Stimulated activated naive B cell treated with anti-CD40 and anti-IgM and Interleukin-4, amounts not matched to agents 10 μg/mL and 1 μg/mL and 100 μg/mL, for 72 hours (primary cell): ENCODE measurements at regions not wholly inside any gene's neighbourhood (a gene's known extent, or its start where the extent isn't known, plus 50 kb on each side); places are given as distances from the start of the nearest gene placed in this dataset.

Experiments used
- ATAC-seq, 2 donors: fragments of 150-1000 bp; cut with Tn5 transposase; replicated peaks; 2 replicates each; pipeline ENCODE4 v1.10.0; 2021; ENCODE audit warnings: moderate library complexity in 1 of 2
- DNase-seq: peaks from one replicate; pipeline ENCODE4 v3.0.0; 2021
- H3K27ac Mint-ChIP-seq: one replicate; pipeline ENCODE4 v1.8.0; 2022; ENCODE audit warnings: mild to moderate bottlenecking, mixed read lengths
- H3K27me3 Mint-ChIP-seq, 2 donors: one replicate each; pipeline ENCODE4 v1.8.0; 2022; ENCODE audit warnings: mixed read lengths in 2 of 2
- H3K36me3 Mint-ChIP-seq, 2 donors: one replicate each; pipeline ENCODE4 v1.8.0; 2022; ENCODE audit warnings: mixed read lengths in 2 of 2, mild to moderate bottlenecking in 1 of 2
- H3K4me1 Mint-ChIP-seq, 2 donors: one replicate each; pipeline ENCODE4 v1.8.0; 2022; ENCODE audit warnings: mixed read lengths in 2 of 2, mild to moderate bottlenecking in 1 of 2
- H3K4me3 Mint-ChIP-seq, 2 donors: one replicate each; pipeline ENCODE4 v1.8.0; 2022; ENCODE audit warnings: mild to moderate bottlenecking in 2 of 2, mixed read lengths in 2 of 2, moderate library complexity in 1 of 2
- H3K9me3 Mint-ChIP-seq, 2 donors: one replicate each; pipeline ENCODE4 v1.8.0; 2022; ENCODE audit warnings: mixed read lengths in 2 of 2, mild to moderate bottlenecking in 1 of 2

DNA sequence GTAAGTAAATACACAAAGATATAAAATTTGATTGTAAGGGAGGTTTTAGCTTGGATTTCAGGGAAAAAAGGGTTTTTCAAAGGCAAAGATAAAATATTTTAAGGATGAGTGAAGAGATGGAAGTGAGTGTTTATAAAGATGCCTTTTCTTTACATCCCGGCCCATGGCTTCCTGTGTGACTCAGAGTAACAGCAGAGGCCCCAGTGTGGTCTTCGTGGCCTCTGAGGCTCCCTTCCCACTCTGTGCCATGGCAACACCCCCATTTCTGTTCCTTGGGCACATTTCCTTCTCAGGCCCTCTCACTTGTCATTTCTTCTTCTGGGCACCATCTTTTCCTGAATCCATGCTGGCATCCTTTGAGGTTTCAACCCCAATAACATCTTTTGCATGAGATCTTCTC lies 92.6 kb upstream of the TMEM18 start:
- no peaks in the 10 kb centered on the region for H3K4me1 Mint-ChIP-seq
- H3K36me3 Mint-ChIP-seq: peaks cover 0 to 2% of the 10 kb centered on the region in 2 donors
- no peak overlapping the region for H3K27ac Mint-ChIP-seq
- no peak overlapping the region for H3K4me3 Mint-ChIP-seq
- H3K9me3 Mint-ChIP-seq: peaks cover 7 to 9% of the 10 kb centered on the region in 2 donors
- DNase-seq (no peak), ATAC-seq (no peak)
- H3K27me3 Mint-ChIP-seq: peaks cover 35 to 38% of the 10 kb centered on the region in 2 donors

- Mint-ChIP-seq H3K27me3 (peaks cover 32 to 40% of the 10 kb centered on the region in 2 donors), H3K27ac (no peak overlapping the region), H3K4me1 (no peaks in the 10 kb centered on the region), H3K4me3 (no peak overlapping the region), H3K36me3 (peaks cover 0 to 2% of the 10 kb centered on the region in 2 donors), H3K9me3 (peaks cover 7 to 9% of the 10 kb centered on the region in 2 donors)
- ATAC-seq: no peak
- no peak for DNase-seq
Observed at GRCh38 chr2:768451-768850, 91.2 kb upstream of the TMEM18 start.

- Mint-ChIP-seq H3K36me3 (peaks cover 0 to 2% of the 10 kb centered on the region in 2 donors), H3K27me3 (peaks cover 31 to 39% of the 10 kb centered on the region in 2 donors), H3K9me3 (peaks cover 7 to 9% of the 10 kb centered on the region in 2 donors), H3K4me1 (no peaks in the 10 kb centered on the region), H3K27ac (no peak overlapping the region), H3K4me3 (no peak overlapping the region)
- no peak for ATAC-seq
- no peak for DNase-seq
Observed at GRCh38 chr2:767944-768343, 90.7 kb upstream of the TMEM18 start.

GRCh38 chr2:767440-767839 lies 90.2 kb upstream of the TMEM18 start:
- Mint-ChIP-seq H3K4me1 (no peaks in the 10 kb centered on the region), H3K27me3 (peaks cover 28 to 39% of the 10 kb centered on the region in 2 donors), H3K4me3 (no peak overlapping the region), H3K27ac (no peak overlapping the region), H3K9me3 (peaks cover 7 to 9% of the 10 kb centered on the region in 2 donors), H3K36me3 (peaks cover 0 to 2% of the 10 kb centered on the region in 2 donors)
- DNase-seq (no peak), ATAC-seq (no peak)

DNA sequence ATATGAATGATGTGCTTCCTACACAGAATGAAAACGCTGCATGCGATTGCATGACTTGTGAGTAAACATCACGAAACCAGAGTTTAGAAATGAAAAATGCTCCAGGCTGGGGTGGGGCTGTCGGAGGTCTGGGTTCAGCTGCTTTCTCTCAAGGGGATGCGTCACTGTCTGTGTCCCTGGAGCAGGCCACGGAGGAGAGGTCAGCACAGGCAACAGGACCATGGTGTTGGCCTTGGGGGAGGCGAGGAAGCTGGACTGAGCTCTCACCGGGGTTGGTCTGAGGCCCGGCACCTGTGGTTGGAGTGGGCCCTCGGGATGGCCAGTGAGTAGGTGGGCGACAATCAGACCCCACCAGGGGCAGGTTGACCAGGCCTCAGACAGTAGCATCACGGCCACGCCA lies 89.0 kb upstream of the TMEM18 start:
- Mint-ChIP-seq H3K27ac (no peak overlapping the region), H3K4me1 (no peaks in the 10 kb centered on the region), H3K27me3 (peaks cover 25 to 36% of the 10 kb centered on the region in 2 donors), H3K36me3 (peaks cover 0 to 2% of the 10 kb centered on the region in 2 donors), H3K4me3 (no peak overlapping the region), H3K9me3 (peaks cover 7 to 9% of the 10 kb centered on the region in 2 donors)
- ATAC-seq: no peak
- no peak for DNase-seq

DNA sequence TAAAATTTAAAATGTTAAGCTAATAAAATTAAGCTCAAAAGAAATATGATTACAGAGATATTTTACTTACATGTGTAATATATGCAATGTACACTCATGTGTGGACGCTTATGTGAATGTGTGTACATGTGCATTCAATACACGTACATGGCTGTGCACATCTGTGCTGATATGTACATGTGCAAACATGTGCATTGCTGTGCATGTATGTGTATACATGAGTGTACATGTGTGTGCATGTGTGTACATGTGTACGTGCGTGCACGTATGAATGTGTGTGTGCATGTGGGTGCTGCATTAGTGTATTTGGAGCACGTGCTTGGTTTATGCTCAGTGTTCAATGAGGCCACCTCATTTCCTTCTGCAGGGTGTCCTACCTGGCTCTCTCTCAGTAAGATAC lies 88.2 kb upstream of the TMEM18 start:
- Mint-ChIP-seq H3K27me3 (peaks cover 34 to 38% of the 10 kb centered on the region in 2 donors), H3K4me3 (no peak overlapping the region), H3K9me3 (peaks cover 7 to 9% of the 10 kb centered on the region in 2 donors), H3K27ac (no peak overlapping the region), H3K36me3 (peaks cover 0 to 2% of the 10 kb centered on the region in 2 donors), H3K4me1 (no peaks in the 10 kb centered on the region)
- no peak for ATAC-seq
- no peak for DNase-seq

- Mint-ChIP-seq H3K4me1 (no peaks in the 10 kb centered on the region), H3K4me3 (no peak overlapping the region), H3K9me3 (peaks cover 4 to 7% of the 10 kb centered on the region in 2 donors), H3K36me3 (peaks cover 0 to 1% of the 10 kb centered on the region in 2 donors), H3K27ac (no peak overlapping the region), H3K27me3 (peaks cover 37 to 43% of the 10 kb centered on the region in 2 donors)
- ATAC-seq (no peak), DNase-seq (no peak)
Observed at GRCh38 chr2:763766-764525, 86.7 kb upstream of the TMEM18 start.

- H3K27ac Mint-ChIP-seq: no peak overlapping the region
- ATAC-seq (no peak), DNase-seq (no peak)
- H3K4me3 Mint-ChIP-seq: no peak overlapping the region
- peaks cover 36 to 37% of the 10 kb centered on the region in 2 donors for H3K27me3 Mint-ChIP-seq
- no peaks in the 10 kb centered on the region for H3K9me3 Mint-ChIP-seq
- H3K36me3 Mint-ChIP-seq: no peaks in the 10 kb centered on the region
- no peaks in the 10 kb centered on the region for H3K4me1 Mint-ChIP-seq
Observed at GRCh38 chr2:762646-763045, 85.4 kb upstream of the TMEM18 start.

GRCh38 chr2:761384-761783 lies 84.2 kb upstream of the TMEM18 start:
- Mint-ChIP-seq H3K36me3 (no peaks in the 10 kb centered on the region), H3K27me3 (peaks cover 32 to 35% of the 10 kb centered on the region in 2 donors)
- no peak for DNase-seq

GRCh38 chr2:760001-760400 lies 82.8 kb upstream of the TMEM18 start:
- ATAC-seq: no peak
- H3K27me3 Mint-ChIP-seq: peaks cover 36 to 39% of the 10 kb centered on the region in 2 donors
- no peak for DNase-seq
- H3K36me3 Mint-ChIP-seq: no peaks in the 10 kb centered on the region
- no peaks in the 10 kb centered on the region for H3K4me1 Mint-ChIP-seq
- no peak overlapping the region for H3K27ac Mint-ChIP-seq
- H3K4me3 Mint-ChIP-seq: no peak overlapping the region
- H3K9me3 Mint-ChIP-seq: peaks cover 0 to 4% of the 10 kb centered on the region in 2 donors

More at GRCh38 chr2:761384-761783, 84.2 kb upstream of the TMEM18 start:
- no peak overlapping the region for H3K27ac Mint-ChIP-seq
- ATAC-seq: no peak
- H3K9me3 Mint-ChIP-seq: peaks cover 0 to 4% of the 10 kb centered on the region in 2 donors
- no peak overlapping the region for H3K4me3 Mint-ChIP-seq
- H3K4me1 Mint-ChIP-seq: no peaks in the 10 kb centered on the region

DNA sequence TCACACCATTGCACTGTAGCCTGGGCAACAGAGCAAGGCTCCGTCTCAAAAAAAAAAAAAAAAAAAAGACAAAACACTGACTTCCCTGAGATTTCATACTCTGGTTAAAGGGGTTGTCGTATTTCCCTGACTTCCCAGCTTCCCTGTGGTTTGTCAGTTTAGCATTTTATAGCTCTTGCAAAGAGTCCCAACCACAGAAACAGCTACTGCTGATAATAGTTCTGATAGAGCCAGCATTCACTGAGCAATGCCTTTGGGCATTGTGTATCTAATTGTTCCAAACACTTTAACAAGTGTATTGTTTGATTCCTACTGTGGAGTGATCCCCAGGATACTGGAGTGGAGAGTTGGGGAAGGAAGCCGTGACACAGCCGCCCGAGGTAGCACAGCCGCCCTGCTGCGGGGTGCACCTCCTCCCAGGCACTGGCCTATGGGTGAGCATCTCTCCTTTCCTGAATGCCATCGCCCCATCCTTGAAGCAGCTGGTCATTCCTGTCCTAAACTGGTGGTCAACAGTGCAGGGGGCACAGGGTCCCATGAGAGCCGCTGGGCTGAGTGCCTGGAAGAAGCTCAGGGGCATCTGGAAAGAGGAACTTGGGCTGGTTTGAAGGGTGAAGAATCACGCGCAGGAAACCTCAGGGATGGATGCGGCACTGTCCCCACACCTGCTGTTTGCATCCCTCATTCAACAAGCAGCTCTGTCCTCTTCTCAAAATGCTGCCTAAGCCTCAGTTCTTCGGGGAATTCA lies 81.0 kb upstream of the TMEM18 start:
- Mint-ChIP-seq H3K36me3 (no peaks in the 10 kb centered on the region), H3K4me1 (no peaks in the 10 kb centered on the region), H3K4me3 (no peak overlapping the region), H3K27ac (no peak overlapping the region), H3K9me3 (peaks cover 0 to 4% of the 10 kb centered on the region in 2 donors), H3K27me3 (peaks cover 34 to 39% of the 10 kb centered on the region in 2 donors)
- ATAC-seq: no peak
- no peak for DNase-seq

DNA sequence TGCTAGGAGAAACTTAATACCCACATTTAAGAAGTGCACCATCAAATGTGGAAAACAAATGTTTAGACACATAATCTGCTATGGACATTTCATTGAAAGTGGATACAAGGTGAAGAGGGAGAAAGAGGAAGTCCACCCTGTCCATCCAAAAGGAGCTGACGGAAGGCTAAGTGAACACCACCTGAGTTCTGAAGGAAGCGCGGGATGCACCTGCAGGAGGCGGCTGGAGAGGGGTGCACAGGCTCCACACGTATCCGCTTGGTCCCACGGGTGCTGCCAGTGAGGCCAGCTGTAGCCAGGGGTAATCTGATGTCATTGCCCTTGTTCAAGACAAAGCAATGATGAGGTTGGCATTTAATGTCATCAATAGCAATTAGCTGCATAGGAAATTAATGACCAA lies 75.9 kb upstream of the TMEM18 start:
- no peak overlapping the region for H3K4me3 Mint-ChIP-seq
- H3K4me1 Mint-ChIP-seq: no peaks in the 10 kb centered on the region
- H3K27ac Mint-ChIP-seq: no peak overlapping the region
- no peak for ATAC-seq
- no peaks in the 10 kb centered on the region for H3K36me3 Mint-ChIP-seq
- peaks cover 39 to 44% of the 10 kb centered on the region in 2 donors for H3K27me3 Mint-ChIP-seq
- peaks cover 0 to 4% of the 10 kb centered on the region in 2 donors for H3K9me3 Mint-ChIP-seq
- DNase-seq: no peak

DNA sequence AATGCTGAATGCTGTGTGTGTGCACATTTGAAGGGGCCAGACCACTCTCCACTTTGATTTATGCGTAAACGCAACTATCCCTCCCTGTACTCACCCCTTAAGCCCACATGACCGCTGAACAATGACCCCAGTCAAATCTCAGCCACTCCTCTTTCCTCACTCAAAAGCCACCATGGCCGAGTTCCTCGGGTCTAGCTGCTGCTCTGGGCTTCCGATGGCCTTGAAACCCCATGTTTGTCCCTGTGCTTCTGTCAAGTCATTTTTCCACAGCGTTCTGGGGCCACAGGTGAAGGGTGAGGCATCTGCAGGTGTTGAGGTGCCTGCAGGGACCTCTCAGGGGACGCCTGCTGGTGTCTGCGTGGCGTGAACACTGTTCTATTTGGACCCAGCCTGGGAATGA lies 74.3 kb upstream of the TMEM18 start:
- DNase-seq (no peak), ATAC-seq (no peak)
- Mint-ChIP-seq H3K27ac (no peak overlapping the region), H3K27me3 (peaks cover 52 to 54% of the 10 kb centered on the region in 2 donors), H3K4me1 (no peaks in the 10 kb centered on the region), H3K4me3 (no peak overlapping the region), H3K9me3 (peaks cover 2 to 5% of the 10 kb centered on the region in 2 donors), H3K36me3 (peaks cover 0 to 4% of the 10 kb centered on the region in 2 donors)

GRCh38 chr2:750628-751027 lies 73.4 kb upstream of the TMEM18 start:
- peaks cover 0 to 4% of the 10 kb centered on the region in 2 donors for H3K36me3 Mint-ChIP-seq

More at GRCh38 chr2:750628-751027, 73.4 kb upstream of the TMEM18 start:
- DNase-seq (no peak), ATAC-seq (no peak)
- H3K4me3 Mint-ChIP-seq: no peak overlapping the region
- H3K27ac Mint-ChIP-seq: no peak overlapping the region
- H3K9me3 Mint-ChIP-seq: peaks cover 3 to 6% of the 10 kb centered on the region in 2 donors
- H3K27me3 Mint-ChIP-seq: peaks cover 50 to 51% of the 10 kb centered on the region in 2 donors
- no peaks in the 10 kb centered on the region for H3K4me1 Mint-ChIP-seq
